Pancreas (tissue), 10 donors: ENCODE measurements at regions not wholly inside any gene's neighbourhood (a gene's known extent, or its start where the extent isn't known, plus 50 kb on each side); places are given as distances from the start of the nearest gene placed in this dataset.
A peak's percentile ranks its signal among the peaks of the same experiment; 100 is the strongest.

Experiments used
- ATAC-seq, 4 donors: fragments of 200-7000 bp; cut with Tn5 transposase; one replicate each; pipeline versions ENCODE4 v1.8.0 to v1.9.1; 2020; ENCODE audit warnings: mild to moderate bottlenecking in 4 of 4, moderate library complexity in 4 of 4
- DNase-seq, 6 donors: peaks; one replicate each; pipeline ENCODE4 v3.0.0-alpha.2; 2020
- FAIRE-seq: peaks from 2 replicates; lab custom pipeline; 2012; peaks lifted over from hg19 to GRCh38; lab: Jason Lieb, UNC
- H3K27ac ChIP-seq, 4 donors: fragments of 200-600 bp; sonication (generic); 1 replicate in 3 of 4; 2 replicates in 1 of 4; pipeline versions ENCODE4 v1.5.0 to v1.8.0; 2020
- H3K27me3 ChIP-seq, 4 donors: fragments of 200-600 bp; one replicate each; pipeline ENCODE4 v1.8.0; 2021
- H3K36me3 ChIP-seq, 3 donors: fragments of 200-600 bp; sonication (generic) in 1 of 3; one replicate each; pipeline versions ENCODE4 v1.5.0 to v1.8.0; 2020 to 2021
- H3K4me1 ChIP-seq, 3 donors: fragments of 200-600 bp; one replicate each; pipeline ENCODE4 v1.8.0; 2021
- H3K4me3 ChIP-seq, 4 donors: fragments of 200-600 bp; sonication (generic) in 2 of 4; one replicate each; pipeline versions ENCODE4 v1.5.0 to v1.8.0; 2020 to 2021
- H3K9me3 ChIP-seq, 4 donors: fragments of 200-600 bp; one replicate each; pipeline ENCODE4 v1.8.0; 2021
- WGBS, 2 donors: extraction: QIAGEN DNeasy Blood & Tissue Kit; methylation state at CpG; one replicate each; pipeline ENCODE4 v1.1.7; 2013; 5-methylcytosine and 5-hydroxymethylcytosine counted together
- intact Hi-C, 3 donors: fragments of 100-400 bp; cut with DNase I; formaldehyde crosslinking; loops; one replicate each; pipeline versions ENCODE4 v1.11.1 to v1.14.2; 2022
- TF ChIP-seq, protein P1 (sequence below), 4 donors: fragments of 200-600 bp; sonication (generic) in 3 of 4; IDR thresholded peaks; one replicate each; pipeline versions ENCODE4 v1.5.0 to v1.8.0; 2021; ENCODE audit warnings: antibody characterized with exemption in 4 of 4
- donor health status: healthy with polysubstance abuse.
- donor health status: DM: no; HTN: no; CAD: no; lungs with moderate emphysema.
- donor health status: DM: no; HTN: no; CAD: no.
- donor health status: control.
- donor health status: control.
- donor health status: Bipolar disorder and iron deficiency.
- donor health status: DM: yes; HTN: yes; CAD: no.
- donor health status: DM: no; HTN: no; CAD: no.
- donor health status: DM: no; HTN: no; CAD: no.
- donor health status: DM: yes; HTN: yes; CAD: no.

- TF ChIP-seq, protein P1, sequence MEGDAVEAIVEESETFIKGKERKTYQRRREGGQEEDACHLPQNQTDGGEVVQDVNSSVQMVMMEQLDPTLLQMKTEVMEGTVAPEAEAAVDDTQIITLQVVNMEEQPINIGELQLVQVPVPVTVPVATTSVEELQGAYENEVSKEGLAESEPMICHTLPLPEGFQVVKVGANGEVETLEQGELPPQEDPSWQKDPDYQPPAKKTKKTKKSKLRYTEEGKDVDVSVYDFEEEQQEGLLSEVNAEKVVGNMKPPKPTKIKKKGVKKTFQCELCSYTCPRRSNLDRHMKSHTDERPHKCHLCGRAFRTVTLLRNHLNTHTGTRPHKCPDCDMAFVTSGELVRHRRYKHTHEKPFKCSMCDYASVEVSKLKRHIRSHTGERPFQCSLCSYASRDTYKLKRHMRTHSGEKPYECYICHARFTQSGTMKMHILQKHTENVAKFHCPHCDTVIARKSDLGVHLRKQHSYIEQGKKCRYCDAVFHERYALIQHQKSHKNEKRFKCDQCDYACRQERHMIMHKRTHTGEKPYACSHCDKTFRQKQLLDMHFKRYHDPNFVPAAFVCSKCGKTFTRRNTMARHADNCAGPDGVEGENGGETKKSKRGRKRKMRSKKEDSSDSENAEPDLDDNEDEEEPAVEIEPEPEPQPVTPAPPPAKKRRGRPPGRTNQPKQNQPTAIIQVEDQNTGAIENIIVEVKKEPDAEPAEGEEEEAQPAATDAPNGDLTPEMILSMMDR (IDR thresholded peaks at IDR 0.05) = no peak
These were observed 63.0 kb upstream of the CALM2 start for GRCh38 chr2:47239119-47239969.

DNA sequence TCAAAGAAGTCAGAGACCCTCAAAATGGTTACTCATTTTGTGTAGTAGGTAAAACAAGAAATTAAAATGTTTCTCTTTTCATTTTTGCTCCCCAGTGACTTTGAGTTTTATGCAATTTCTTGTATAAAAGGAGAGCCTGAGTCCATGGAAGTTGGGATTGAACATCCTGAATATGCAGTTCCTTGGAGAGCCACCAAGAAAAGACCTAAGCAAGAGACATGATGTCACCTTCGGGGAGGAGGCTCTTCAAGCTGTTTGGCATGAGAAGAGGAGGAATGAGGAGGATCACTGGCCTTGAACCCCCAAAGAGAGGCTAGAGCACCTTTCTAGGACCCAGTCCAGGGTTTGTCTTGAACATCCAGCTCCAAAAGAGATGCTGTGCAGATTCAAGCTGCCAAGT lies 62.3 kb upstream of the CALM2 start:
- 72 to 75% methylated on average over 1 of the region's 1 CpG for WGBS, 2 donors
- no peak for FAIRE-seq
- Histone ChIP-seq H3K4me3 (no peak overlapping the region), H3K27me3 (no peaks in the 10 kb centered on the region), H3K36me3 (no peaks in the 10 kb centered on the region), H3K4me1 (no peaks in the 10 kb centered on the region), H3K27ac (no peak overlapping the region), H3K9me3 (no peaks in the 10 kb centered on the region)
- TF ChIP-seq, protein P1 (IDR thresholded peaks at IDR 0.05) = no peak
- intact Hi-C loops = no loop called here
- ATAC-seq = no peak
- no peak for DNase-seq

More at GRCh38 chr2:47239119-47239969, 63.0 kb upstream of the CALM2 start:
- Histone ChIP-seq H3K27ac (no peak overlapping the region), H3K27me3 (no peaks in the 10 kb centered on the region), H3K36me3 (no peaks in the 10 kb centered on the region), H3K4me3 (no peak overlapping the region), H3K9me3 (no peaks in the 10 kb centered on the region), H3K4me1 (no peaks in the 10 kb centered on the region)
- FAIRE-seq (no peak), ATAC-seq (no peak), DNase-seq (no peak)
- 82 to 89% methylated on average over 8 of the region's 8 CpGs for WGBS, 2 donors
- intact Hi-C loops = no loop called here

- Histone ChIP-seq H3K27ac (no peak overlapping the region), H3K4me3 (no peak overlapping the region), H3K9me3 (no peaks in the 10 kb centered on the region), H3K4me1 (no peaks in the 10 kb centered on the region), H3K36me3 (no peaks in the 10 kb centered on the region), H3K27me3 (no peaks in the 10 kb centered on the region)
- intact Hi-C loops = no loop called here
- no peak for DNase-seq
- TF ChIP-seq, protein P1 (IDR thresholded peaks at IDR 0.05) = no peak
- no peak for FAIRE-seq
- 65 to 71% methylated on average over 12 of the region's 12 CpGs for WGBS, 2 donors
- ATAC-seq = peak in 1 of 4 donors; percentile 29
These were observed 61.3 kb upstream of the CALM2 start for GRCh38 chr2:47237375-47238334.

GRCh38 chr2:47236503-47237215 lies 60.3 kb upstream of the CALM2 start:
- FAIRE-seq (no peak), DNase-seq (no peak), ATAC-seq (no peak)
- WGBS, 2 donors = 76 to 89% methylated on average over 2 of the region's 2 CpGs
- H3K27ac ChIP-seq = no peak overlapping the region
- H3K9me3 ChIP-seq = no peaks in the 10 kb centered on the region
- H3K4me1 ChIP-seq = no peaks in the 10 kb centered on the region
- no peaks in the 10 kb centered on the region for H3K36me3 ChIP-seq
- TF ChIP-seq, protein P1 (IDR thresholded peaks at IDR 0.05) = no peak
- intact Hi-C loops = no loop called here
- H3K27me3 ChIP-seq = no peaks in the 10 kb centered on the region
- no peak overlapping the region for H3K4me3 ChIP-seq
